HG03139 (cell line): ENCODE measurements at regions not wholly inside any gene's neighbourhood (a gene's known extent, or its start where the extent isn't known, plus 50 kb on each side); places are given as distances from the start of the nearest gene placed in this dataset.

Experiments used
- ATAC-seq: cut with Tn5 transposase; IDR thresholded peaks from one replicate; pipeline ENCODE4 v1.9.1; 2021; ENCODE audit not compliant: unreplicated experiment

DNA sequence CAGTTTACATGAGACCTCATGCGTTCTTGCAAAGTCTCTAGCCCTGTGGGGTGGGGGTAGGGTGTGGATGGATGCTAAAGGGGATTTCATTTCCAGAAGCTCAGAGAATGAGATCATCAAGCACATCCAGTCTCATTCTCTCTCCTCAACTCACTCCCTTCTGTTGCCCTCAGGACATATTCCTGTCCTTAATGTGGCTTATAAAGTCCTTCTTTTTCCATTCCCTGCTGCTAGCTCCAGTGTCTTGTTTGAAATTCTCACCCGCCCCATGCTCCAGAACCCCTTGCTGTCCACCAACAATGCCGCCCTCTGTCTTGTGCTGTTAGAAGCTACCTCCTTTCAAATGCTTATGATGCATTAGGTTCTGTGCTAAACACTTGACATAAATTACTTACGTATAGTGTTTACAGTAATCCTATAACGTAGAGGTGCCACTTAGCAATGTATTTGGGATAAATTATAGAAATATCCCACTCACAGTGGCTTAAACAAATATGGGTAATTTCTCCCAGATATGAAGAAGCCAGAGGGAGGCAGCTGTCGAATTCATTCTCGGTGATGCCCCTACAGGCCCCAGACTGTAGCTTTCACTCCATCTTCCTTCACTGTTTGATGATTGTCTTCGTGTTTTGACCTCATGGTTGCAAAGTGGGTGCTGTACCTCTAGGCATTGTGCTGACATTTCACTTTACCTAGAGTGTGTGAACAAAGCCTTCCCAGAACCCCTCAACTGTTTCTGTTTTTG, 273.1 kb upstream of the TBL1XR1 start:
- no peak for ATAC-seq

DNA sequence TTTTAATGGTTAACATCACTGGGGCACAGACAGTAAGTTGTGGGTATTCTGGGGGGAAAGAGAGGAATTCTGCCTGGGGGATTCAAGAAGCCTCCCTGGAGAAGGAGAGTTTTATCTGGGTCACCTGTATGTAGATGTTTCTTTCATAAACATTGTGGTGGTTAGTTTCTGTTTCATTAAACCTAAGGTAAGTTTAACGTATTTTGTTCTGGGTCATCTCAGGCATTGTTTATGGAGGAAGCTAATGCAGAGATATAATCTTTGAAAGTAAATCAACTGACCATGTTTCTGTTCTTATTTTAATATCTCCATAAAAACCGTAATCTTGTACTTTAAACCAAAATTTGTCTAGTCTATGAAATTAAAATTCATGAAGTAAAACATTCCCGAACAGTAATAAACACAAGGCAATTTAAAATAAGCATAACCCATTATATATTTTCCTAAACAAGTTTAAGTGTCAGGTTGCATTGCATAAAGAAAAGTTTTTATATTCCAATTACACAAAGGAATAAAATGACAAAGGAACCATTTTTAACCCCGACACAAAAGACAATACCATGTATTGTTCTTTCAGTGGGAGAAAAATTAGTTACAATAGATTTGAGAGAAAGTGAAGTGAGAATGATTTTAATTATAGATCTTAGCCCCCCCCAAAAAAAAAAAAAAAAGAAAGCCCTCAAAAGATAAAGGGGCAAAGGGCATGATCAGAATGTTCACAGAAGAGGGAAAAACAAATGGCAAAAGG, 274.6 kb upstream of the TBL1XR1 start:
- no peak for ATAC-seq

DNA sequence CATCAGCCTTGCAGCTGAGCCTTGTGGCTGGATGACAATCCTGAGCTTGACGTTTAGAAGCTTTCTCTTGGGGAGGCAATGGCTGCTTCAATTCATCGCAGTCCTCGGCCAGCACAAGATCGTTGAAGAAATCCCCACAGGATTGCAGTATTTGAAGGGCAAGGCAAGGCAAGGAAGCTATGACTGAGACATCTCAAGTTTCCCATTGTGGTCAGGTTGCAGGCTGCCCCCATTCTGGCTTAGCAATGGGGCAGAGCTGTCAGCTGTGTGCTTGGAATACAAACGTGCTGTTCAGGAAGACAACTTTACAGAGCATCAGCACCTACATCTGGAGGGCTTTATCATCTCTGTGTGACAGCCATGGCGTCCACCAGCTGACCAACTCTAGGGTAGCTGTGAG, 275.9 kb upstream of the TBL1XR1 start:
- no peak for ATAC-seq

DNA sequence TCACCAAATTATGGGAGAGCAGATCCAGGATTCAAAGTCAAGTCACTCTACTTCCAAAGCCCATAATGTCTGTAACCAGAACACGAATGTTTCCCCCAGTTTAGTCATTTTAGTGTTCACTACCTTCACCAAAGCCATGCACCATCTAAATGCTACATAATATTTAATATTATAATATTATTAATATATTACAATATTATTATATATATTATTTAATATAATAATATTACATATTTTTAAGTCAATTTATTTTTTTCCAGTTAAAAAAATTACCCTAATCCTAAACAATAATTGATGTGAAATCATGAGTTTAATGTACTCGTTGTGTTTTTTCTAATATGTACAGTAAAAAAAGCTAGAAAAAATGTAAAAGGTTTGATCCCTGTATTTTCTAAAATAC, 276.6 kb upstream of the TBL1XR1 start:
- ATAC-seq, result no peak

DNA sequence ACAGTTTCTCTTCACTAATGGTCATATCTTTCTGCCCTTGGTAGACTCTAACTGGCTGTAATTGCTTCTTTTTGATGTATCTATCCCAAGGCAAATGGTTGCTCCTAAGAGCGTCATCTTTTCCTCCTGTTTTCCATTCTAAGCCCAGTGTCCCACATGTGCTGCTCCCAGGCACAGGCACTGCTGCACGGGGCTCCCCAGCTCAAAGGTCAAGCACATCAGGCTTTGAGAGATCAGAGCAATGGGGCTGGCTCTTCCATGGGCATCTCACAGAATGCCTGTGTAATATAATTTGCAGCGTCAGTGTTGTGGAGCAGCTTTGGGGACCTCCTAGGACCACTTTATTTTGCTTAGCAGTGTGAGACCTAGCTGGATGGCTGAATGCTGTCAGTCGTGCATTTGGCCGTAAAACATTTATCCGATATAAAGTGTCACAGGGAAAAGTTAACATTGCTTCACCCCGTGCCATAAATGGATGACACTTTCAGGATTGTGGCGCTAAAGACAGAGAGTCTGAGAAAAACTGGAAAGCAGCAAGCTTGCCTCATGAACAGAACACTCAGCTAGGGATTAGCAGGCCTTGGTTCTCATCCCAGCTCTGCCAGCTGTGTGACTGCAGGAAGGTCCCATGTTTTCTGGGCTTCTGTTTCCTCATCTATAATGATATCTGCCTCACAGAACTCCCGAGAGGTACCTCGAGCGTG, 277.5 kb upstream of the TBL1XR1 start:
- ATAC-seq, result no peak

DNA sequence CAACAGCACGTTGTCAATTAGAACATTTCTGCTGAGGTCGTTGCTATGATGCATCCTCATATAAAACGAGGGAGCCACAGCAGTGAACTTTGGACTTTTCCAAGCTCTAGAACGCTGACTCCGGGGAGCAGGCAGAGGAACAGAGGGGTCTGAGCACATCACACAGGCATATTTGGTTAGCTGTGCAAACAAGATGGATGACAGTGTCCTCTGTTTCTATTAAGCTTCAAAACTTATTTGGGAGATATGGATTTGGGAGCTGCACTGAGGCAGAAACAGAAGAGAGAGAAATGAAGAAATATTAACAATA, 278.0 kb upstream of the TBL1XR1 start:
- no peak for ATAC-seq

DNA sequence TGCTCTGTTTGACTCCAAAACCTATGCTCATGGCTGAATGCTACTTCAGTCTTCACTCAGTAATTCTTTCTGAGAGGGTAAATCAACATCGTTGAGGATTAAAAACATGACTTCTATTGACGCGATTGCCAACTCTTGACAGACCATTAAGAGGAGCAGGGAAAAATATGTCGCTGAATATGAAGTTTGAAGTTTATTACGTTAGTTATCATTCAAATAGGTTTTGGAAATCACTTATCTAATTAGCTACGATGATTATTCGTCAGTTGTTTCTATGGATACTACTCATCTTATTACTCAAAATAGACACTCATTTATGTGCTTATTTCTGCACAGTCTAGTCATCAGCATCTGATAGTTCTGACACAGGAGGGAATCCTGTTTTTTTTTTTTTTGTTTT, 279.2 kb upstream of the TBL1XR1 start:
- no peak for ATAC-seq

DNA sequence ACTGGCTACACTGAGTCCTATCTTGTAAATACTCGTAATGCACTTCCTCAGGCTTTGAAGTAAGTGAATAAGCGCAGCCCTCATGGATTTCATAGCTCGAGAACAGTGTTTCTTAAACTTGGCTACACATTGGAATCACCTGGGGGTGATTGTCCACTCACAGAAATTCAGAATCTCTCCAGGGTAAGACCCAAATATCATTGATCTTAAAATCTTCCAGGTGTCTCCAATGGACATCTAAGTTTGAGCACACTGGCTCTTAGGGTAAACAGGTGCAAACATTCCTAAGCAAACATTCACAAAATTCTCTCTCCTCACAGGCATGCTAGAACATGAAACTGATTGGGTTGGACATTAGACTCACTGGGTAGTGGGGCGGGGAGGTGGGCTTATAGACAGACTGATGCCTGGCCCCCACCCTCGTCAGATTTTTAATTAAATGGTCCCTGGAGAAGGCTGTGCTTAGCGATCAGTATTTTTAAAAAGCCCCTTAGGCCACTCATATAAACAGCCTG, 279.7 kb upstream of the TBL1XR1 start:
- no peak for ATAC-seq

DNA sequence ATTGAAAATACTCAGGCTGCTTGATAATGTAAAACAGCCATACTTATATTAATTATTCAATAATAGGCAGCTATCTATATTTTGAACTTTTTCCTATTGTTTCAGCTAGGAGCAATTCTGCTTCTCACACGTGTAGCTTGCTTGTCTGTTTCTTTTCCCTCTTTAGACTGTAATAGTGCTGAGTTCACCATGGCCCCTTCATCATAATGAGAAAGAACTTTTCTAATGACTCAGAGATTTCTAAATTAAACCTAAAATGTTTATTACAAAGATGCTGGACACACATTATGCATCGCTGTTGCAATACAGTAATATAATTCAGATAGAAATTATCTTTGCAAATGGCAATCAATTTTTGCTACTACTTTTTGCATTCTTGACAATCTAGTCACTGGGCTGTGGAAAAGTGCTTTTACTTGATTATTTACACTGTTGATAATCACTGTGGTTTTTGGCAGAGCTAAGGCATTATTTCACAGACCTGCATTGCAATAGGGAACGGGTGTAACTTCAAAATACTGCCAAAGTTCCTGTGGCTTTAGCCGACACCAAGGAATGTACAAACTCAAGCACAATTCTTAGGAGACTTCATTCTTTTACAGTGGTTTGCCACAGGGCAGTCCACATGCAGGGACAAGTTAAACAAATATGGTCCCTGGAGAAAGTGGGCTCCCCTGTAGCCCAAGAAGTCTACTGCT, 281.0 kb upstream of the TBL1XR1 start:
- ATAC-seq, result no peak

DNA sequence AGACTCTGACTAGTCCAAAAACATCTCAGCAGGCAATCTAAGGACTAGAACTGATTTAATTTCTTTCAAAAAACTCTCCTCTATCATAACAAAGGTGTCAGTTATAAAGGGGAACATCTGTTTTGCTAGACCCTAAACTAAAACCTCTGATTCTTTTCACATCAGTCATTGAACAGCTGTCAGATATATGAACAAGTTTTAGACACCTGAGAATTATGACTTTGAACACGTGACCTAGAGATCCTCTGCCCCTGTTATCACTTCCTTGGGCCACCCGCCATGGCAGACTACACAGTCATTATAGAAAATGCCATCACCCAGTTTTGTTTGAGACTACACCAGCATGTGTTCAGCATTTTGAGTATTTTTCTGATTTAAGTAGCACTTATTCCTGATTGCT, 282.3 kb upstream of the TBL1XR1 start:
- no peak for ATAC-seq

DNA sequence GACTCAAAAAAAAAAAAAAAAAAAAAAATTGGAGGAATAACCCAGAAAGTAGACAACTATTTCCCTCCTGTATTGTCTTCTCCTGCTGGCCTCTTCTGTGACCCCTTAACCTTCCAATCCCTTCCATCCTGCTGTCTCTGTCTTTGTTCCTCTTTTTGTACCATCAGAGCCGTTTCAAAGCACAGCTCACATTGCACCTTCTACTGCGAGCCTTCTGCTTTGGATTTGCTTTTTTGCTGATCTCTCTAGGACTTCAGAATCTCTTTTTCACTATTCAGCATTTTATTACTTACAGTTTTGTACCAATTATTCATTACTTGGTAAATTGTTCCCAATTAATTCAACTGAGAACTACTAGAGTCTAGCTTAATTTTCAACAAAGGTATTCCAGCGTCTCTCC, 284.0 kb upstream of the TBL1XR1 start:
- ATAC-seq, result no peak

DNA sequence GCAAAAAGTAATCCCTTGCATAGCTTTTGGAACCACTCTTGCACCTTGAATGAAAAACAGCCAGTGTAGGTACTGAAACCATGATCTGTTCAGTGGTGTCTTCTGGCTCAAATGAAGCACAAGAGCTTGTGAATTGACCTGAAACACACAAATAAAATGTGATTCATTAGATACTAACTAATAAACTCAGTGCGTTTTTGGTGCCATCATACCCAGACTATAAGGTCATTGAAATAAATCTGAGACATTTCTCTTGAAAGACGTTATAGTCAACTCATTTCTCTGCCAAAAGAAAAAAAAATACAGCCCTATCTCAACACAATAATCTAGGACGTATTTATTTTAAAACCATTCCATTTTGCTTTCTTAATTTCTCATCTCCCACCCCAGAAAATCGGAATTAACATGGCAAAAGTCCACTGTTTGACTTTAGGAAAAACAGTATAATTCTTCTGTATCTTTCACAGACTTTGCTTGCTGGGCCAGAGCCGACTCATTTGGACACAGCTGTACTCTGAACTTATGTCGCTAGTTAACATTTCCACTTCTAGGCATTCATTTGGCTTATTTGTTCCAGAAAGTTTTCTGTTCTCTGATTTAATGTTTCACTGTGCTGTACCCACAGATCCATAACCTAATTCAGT, 284.9 kb upstream of the TBL1XR1 start:
- ATAC-seq, result no peak

DNA sequence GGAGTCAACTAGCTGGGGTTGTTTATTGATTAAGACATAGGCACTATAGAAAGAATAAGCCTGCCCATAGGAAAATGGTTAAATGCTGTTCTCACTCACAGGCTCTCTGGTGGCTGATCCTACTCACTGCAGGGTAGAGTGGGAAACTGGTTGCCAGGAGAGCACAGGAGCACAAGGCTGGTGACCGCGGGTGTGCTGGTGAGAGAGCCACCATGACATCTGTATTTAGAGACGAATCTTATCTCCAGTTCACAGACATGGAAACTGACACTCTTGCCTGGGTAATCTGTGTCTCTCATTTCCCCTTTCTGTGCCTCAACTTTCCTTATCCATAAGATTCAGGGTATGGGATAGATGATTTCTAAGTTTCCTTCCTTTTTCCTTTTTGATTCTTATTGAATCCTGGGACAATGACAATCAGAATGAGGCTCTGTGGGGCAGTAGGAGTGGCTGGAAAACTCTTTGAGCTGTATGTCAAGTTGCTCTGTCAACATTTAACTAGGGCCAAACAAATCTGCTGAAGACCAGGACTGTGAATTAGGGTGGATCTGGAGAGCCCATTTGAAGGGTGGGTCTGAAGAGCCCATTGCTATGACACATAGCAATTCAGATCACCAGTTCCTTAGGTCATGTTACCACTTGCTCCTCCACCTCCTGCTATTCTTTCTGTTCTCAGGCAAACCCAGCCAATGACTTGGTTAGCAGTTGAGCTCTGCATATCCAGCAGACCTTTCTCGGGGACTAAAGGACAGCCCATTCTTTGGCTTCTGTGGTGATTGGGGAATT, 286.1 kb upstream of the TBL1XR1 start:
- no peak for ATAC-seq

DNA sequence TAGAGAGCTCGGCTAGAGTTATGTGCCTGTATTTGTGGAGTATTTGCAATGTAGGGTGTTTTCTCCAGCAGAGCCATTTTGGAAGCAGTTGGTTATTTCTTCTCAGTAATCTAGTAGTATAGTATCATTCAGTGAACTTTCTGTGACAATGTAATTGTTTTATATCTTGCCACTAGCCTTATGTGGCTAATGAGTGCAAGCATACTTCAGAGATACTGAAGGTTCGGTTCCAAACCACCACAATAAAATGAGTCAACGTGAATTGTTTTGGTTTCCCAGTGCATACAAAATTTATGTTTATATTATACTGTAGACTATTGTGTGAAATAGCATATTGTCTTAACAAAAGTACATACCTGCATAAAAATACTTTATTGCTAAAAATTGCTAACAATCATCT, 286.9 kb upstream of the TBL1XR1 start:
- no peak for ATAC-seq

DNA sequence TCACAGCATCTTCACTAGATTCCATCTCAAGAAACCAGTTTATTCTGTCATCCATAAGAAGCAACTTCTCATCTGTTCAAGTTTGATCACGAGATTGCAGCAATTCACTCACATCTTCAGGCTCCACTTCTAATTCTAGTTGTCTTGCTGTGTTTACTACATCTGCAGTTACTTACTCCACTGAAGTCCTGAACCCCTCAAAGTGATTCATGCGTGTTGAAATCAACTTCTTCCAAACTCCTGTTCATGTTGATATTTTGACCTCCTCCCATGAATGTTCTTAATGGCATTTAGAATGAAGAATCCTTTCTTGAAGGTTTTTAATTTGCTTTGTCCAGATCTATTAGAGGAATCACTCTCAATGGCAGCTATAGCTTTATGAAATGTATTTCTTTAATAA, 287.6 kb upstream of the TBL1XR1 start:
- ATAC-seq, result no peak

DNA sequence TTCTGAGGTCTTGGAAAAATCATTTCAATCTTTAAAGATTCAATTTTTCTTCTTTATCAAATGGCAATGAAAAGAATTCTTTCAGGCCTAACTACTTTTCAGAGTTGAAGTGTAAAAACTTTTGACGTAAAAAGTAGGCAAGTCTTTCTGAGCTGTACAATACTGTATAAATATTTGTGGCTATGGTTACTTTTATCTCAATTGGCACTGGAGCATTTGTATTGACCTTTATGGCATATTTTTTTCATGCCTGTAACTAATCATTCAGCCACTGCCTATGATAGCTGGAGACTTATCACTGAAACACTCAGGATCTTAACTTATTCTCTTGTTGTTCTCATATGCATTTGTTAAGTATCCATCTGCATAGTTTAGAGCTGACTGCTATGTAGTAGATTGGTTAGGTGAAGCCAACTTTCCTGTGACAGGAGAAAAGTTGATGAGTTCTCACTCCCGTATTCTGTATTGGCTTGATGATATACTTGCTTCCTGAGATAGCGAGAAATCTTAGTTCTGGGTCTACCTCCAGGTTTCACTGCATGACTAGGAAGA, 290.4 kb upstream of the TBL1XR1 start:
- ATAC-seq, result no peak

DNA sequence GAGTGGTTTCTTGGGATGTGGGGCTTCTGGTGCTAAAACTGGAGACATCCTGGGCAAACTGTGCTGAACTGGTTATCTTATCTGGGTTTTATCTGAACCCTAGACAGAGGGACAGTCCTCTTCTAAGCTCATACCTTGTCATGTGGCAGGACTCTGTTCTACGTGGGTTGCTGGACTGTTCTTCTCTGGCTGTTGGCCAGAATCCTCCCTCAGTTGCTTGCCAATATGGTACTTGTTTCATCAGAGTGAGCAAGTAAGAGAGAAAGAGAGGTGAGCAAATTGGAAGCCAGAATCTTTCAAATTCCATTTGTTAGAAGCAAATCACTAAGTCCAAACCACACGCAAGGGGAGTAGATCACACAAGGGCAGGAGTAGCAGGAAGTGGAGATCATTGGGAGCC, 291.5 kb upstream of the TBL1XR1 start:
- no peak for ATAC-seq

DNA sequence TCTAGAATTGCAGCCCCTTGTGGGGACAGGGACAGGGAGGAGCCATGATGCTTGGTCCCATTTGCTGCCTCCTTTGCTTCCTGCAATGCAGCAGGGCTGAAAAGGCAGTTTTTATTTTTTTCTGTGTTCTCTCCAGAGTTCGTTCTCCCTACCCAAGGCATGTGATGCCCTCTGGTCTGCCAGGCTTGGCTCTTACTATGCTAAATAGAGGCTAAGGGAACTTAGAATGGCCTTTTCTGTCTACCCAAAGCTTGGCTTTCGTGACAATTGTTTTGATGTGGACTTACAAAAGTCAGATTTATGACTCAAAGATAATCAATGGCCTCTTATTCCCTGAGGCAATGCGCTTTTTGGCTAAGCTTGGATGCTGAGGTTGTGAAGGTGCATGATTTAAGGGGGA, 293.3 kb upstream of the TBL1XR1 start:
- no peak for ATAC-seq

DNA sequence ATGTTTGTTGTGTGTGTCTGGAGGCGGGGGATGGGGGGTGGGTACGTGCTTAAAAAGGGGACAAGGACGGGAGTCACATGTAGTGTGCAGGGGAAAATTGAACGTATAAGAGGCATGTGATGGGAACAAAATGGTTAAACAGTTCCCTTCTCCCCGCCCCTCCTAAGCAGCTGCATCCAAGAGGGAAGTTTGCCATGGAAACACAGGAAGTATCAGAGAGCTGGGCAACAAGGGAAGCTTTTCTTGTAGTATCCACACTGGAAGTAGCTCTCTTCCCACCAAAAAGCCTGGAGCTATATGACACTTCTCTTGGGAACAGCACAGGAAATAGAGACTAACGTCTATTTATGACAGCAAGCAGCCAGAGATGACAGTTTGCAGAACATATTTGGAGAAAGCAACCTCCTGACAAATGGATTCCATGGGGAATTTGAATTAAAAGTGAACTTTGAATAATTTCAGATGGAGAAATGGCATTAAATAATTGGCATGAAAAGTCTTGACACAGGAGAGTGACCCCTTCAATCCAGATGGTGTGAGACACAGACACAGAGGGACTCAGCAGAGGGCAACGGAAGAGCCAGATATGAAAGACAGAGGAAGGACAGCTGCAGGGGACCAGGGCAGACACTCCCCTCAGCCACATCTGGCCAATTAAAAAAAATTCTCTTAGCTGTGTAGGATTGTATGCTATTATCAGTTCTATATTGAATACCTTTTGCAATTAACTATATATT, 294.2 kb upstream of the TBL1XR1 start:
- no peak for ATAC-seq
